ENCODE measurements at regions not wholly inside any gene's neighbourhood (a gene's known extent, or its start where the extent isn't known, plus 50 kb on each side); places are given as distances from the start of the nearest gene placed in this dataset.
"Not testable (repeated sequence)": the region's sequence is repeated elsewhere in the genome, so short reads cannot be mapped to it uniquely, and the experiment has no call there.

- H3K79me2 ChIP-seq (ENCODE audit: low read depth); H3K9me2 ChIP-seq (ENCODE audit: insufficient read depth); POLR2A ChIA-PET (ENCODE audit: unreplicated experiment); H4K20me1 ChIP-seq (ENCODE audit: insufficient read depth); CTCF ChIA-PET; H3K4me3 ChIP-seq; H3K27me3 ChIP-seq (ENCODE audit: insufficient read depth, low read depth); DNase-seq; H2AFZ ChIP-seq; H3K27ac ChIP-seq; BruUV-seq (replicated peaks); H3K4me2 ChIP-seq; H3F3A ChIP-seq (ENCODE audit: insufficient read depth, low read depth); intact Hi-C loops (cut with micrococcal nuclease; ENCODE audit: unreplicated experiment); H3K36me3 ChIP-seq (ENCODE audit: low read depth); H3K4me1 ChIP-seq (replicated peaks; ENCODE audit: insufficient read depth); H3K9me3 ChIP-seq (ENCODE audit: insufficient read depth, low read depth): not testable (repeated sequence)
Measured at GRCh38 chr1:146487555-146487954, 258.7 kb upstream of the NOTCH2NLA start.

DNA sequence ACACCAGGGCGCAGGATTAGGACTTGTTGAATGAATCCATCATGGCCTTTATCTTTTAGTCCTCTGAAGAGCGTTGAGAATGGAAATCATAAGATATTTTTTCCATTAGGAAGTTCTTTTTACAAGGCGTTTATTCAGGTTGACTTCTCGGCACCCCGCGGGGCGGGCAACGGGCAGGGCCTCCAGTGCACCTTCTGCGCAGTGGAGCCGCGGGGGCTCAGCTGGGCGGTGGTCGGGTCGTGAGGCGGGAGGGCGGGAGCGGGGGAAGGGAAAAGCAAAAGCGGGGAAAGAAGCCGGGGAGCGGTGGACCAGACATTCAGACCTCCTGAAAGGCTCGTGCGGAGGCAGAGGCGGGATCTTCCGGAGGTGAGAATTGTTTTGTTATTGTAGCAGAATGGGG lies 258.3 kb upstream of the NOTCH2NLA start:
- H3K4me2 ChIP-seq; CTCF ChIA-PET; H3K79me2 ChIP-seq (ENCODE audit: low read depth); H2AFZ ChIP-seq; H3K4me3 ChIP-seq; H3K9me3 ChIP-seq (ENCODE audit: insufficient read depth, low read depth); H3K27ac ChIP-seq; POLR2A ChIA-PET (ENCODE audit: unreplicated experiment); H3K27me3 ChIP-seq (ENCODE audit: insufficient read depth, low read depth); DNase-seq; H3K4me1 ChIP-seq (replicated peaks; ENCODE audit: insufficient read depth); H3K9me2 ChIP-seq (ENCODE audit: insufficient read depth); BruUV-seq (replicated peaks); intact Hi-C loops (cut with micrococcal nuclease; ENCODE audit: unreplicated experiment); H4K20me1 ChIP-seq (ENCODE audit: insufficient read depth); H3K36me3 ChIP-seq (ENCODE audit: low read depth); H3F3A ChIP-seq (ENCODE audit: insufficient read depth, low read depth): not testable (repeated sequence)

DNA sequence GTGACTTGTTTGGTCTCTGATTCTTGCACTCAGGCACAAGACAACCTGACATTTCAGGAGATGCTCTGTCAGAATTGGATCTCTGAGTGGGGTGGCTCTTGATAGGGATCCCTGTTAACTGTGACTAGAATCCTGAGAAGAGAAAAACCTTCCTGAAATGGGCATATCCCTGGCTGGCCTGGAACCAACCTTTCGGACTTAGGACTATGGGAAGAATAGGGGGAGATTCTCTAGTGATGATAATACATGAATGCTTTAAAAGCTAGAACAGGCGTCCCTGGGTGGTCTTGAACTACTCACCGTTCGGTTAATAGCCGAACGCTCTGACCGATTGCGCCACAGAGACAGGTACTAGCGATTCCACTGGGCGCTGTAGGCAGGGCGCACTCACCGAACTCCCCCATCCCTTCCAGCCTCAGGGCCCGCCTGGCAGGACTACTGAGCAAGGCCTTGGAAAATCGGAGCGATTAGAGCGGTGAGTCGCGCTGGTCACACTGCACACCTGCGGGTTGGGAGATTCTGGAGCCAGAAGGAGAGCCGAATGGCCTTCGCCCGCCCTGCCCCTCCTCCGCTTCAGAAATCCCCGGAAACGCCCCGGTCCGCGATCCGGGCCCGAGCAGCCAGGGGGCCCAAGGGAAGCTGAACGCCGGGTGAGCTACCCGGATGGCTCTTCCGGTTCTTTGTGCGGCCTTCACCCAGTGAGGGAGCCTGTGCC lies 257.6 kb upstream of the NOTCH2NLA start:
- H3K36me3 ChIP-seq (ENCODE audit: low read depth); H3K9me3 ChIP-seq (ENCODE audit: insufficient read depth, low read depth); CTCF ChIA-PET; H2AFZ ChIP-seq; POLR2A ChIA-PET (ENCODE audit: unreplicated experiment); H3K27ac ChIP-seq; H4K20me1 ChIP-seq (ENCODE audit: insufficient read depth); H3K4me1 ChIP-seq (replicated peaks; ENCODE audit: insufficient read depth); DNase-seq; H3F3A ChIP-seq (ENCODE audit: insufficient read depth, low read depth); H3K9me2 ChIP-seq (ENCODE audit: insufficient read depth); intact Hi-C loops (cut with micrococcal nuclease; ENCODE audit: unreplicated experiment); H3K79me2 ChIP-seq (ENCODE audit: low read depth); H3K27me3 ChIP-seq (ENCODE audit: insufficient read depth, low read depth); H3K4me2 ChIP-seq; H3K4me3 ChIP-seq; BruUV-seq (replicated peaks): not testable (repeated sequence)

GRCh38 chr1:146484195-146484594 lies 255.4 kb upstream of the NOTCH2NLA start:
- H3K4me1 ChIP-seq (replicated peaks; ENCODE audit: insufficient read depth); H3K4me3 ChIP-seq; H3K36me3 ChIP-seq (ENCODE audit: low read depth); H3K27me3 ChIP-seq (ENCODE audit: insufficient read depth, low read depth); POLR2A ChIA-PET (ENCODE audit: unreplicated experiment); H3K79me2 ChIP-seq (ENCODE audit: low read depth); DNase-seq; H3K9me3 ChIP-seq (ENCODE audit: insufficient read depth, low read depth); H3K4me2 ChIP-seq; BruUV-seq (replicated peaks); intact Hi-C loops (cut with micrococcal nuclease; ENCODE audit: unreplicated experiment); H3K9me2 ChIP-seq (ENCODE audit: insufficient read depth); H2AFZ ChIP-seq; H3F3A ChIP-seq (ENCODE audit: insufficient read depth, low read depth); H3K27ac ChIP-seq; H4K20me1 ChIP-seq (ENCODE audit: insufficient read depth); CTCF ChIA-PET: not testable (repeated sequence)

- H3K79me2 ChIP-seq (ENCODE audit: low read depth): not testable (repeated sequence)
Measured at GRCh38 chr1:146479188-146479587, 250.4 kb upstream of the NOTCH2NLA start.

More at GRCh38 chr1:146479188-146479587, 250.4 kb upstream of the NOTCH2NLA start:
- intact Hi-C loops (cut with micrococcal nuclease; ENCODE audit: unreplicated experiment); H3K27me3 ChIP-seq (ENCODE audit: insufficient read depth, low read depth); H3K9me3 ChIP-seq (ENCODE audit: insufficient read depth, low read depth); H3K4me2 ChIP-seq; H3K4me3 ChIP-seq; H3K36me3 ChIP-seq (ENCODE audit: low read depth); H3K27ac ChIP-seq; H3K9me2 ChIP-seq (ENCODE audit: insufficient read depth); H3F3A ChIP-seq (ENCODE audit: insufficient read depth, low read depth); CTCF ChIA-PET; POLR2A ChIA-PET (ENCODE audit: unreplicated experiment); BruUV-seq (replicated peaks); H4K20me1 ChIP-seq (ENCODE audit: insufficient read depth); H2AFZ ChIP-seq: not testable (repeated sequence)
- DNase-seq: peak in 1 of 2 experiments; percentile 65
- H3K4me1 ChIP-seq (replicated peaks; ENCODE audit: insufficient read depth): peaks cover 17% of the 10 kb centered on the region
